H1 (cell line): ENCODE measurements at regions not wholly inside any gene's neighbourhood (a gene's known extent, or its start where the extent isn't known, plus 50 kb on each side); places are given as distances from the start of the nearest gene placed in this dataset.
A peak's percentile ranks its signal among the peaks of the same experiment; 100 is the strongest.

Experiments
- CTCF ChIA-PET: fragments of 300-600 bp; sonication (Branson Sonifier 250); formaldehyde crosslinking; loops from one replicate; lab custom pipeline; 2021; ENCODE audit not compliant: partially characterized antibody; lab: Charles Lee
- POLR2A ChIA-PET: fragments of 300-600 bp; sonication (Branson Sonifier 250); formaldehyde crosslinking; loops from one replicate; lab custom pipeline; 2021; ENCODE audit warnings: inconsistent platforms; ENCODE audit not compliant: partially characterized antibody; lab: Charles Lee
- DNase-seq, 2 experiments: peaks; one replicate each; pipeline versions ENCODE4 v3.0.0 to v3.0.0-alpha.2; 2010 to 2022; ENCODE audit warnings: low spot score in 2 of 2, low read depth in 1 of 2, mixed read lengths in 1 of 2
- FAIRE-seq: peaks from 2 replicates; lab custom pipeline; 2011; peaks lifted over from hg19 to GRCh38; lab: Jason Lieb, UNC
- H2AFZ ChIP-seq: 2 replicates; pipeline ENCODE4 v1.8.1; 2012; ENCODE audit warnings: low read length, inconsistent platforms
- H2AK5ac ChIP-seq: 2 replicates; pipeline ENCODE4 v1.6.1; 2013; ENCODE audit warnings: low read depth, low read length
- H2BK120ac ChIP-seq: replicated peaks from 2 replicates; pipeline ENCODE3; 2013; ENCODE audit warnings: low read depth, low read length, inconsistent platforms
- H2BK12ac ChIP-seq: 2 replicates; pipeline ENCODE4 v1.6.1; 2013; ENCODE audit warnings: low read depth, low read length
- H2BK15ac ChIP-seq: 2 replicates; pipeline ENCODE4 v1.6.1; 2013; ENCODE audit warnings: low read length
- H2BK20ac ChIP-seq: 2 replicates; pipeline ENCODE4 v1.6.1; 2013; ENCODE audit warnings: low read length
- H2BK5ac ChIP-seq: 2 replicates; pipeline ENCODE4 v1.6.1; 2013; ENCODE audit warnings: low read depth, low read length
- H3K14ac ChIP-seq: 2 replicates; pipeline ENCODE4 v1.6.1; 2013; ENCODE audit warnings: inconsistent platforms; ENCODE audit not compliant: insufficient read length
- H3K18ac ChIP-seq: 2 replicates; pipeline ENCODE4 v1.6.1; 2013; ENCODE audit warnings: low read length; ENCODE audit errors: extremely low read depth
- H3K23ac ChIP-seq: 2 replicates; pipeline ENCODE4 v1.6.1; 2013; ENCODE audit warnings: inconsistent platforms; ENCODE audit not compliant: insufficient read length
- H3K23me2 ChIP-seq: 2 replicates; pipeline ENCODE4 v1.6.1; 2013; ENCODE audit warnings: low read depth, low read length
- H3K27ac ChIP-seq: 2 replicates; pipeline ENCODE4 v1.6.1; 2011; ENCODE audit warnings: low read depth, low read length, inconsistent platforms
- H3K27me3 ChIP-seq, 4 experiments: replicated peaks in 1 of 4; 1 replicate in 1 of 4; 2 replicates in 3 of 4; pipeline versions ENCODE4 v1.6.1 to v1.8.1; 2011 to 2013; ENCODE audit warnings: low read length in 3 of 4, mild to moderate bottlenecking in 3 of 4, inconsistent platforms in 2 of 4, mixed read lengths in 2 of 4, moderate library complexity in 1 of 4; ENCODE audit not compliant: control insufficient read depth in 3 of 4, insufficient read depth in 3 of 4; ENCODE audit errors: extremely low read depth in 1 of 4
- H3K36me3 ChIP-seq, 4 experiments: 2 replicates each; pipeline versions ENCODE4 v1.6.1 to v1.8.1; 2011 to 2013; ENCODE audit warnings: mild to moderate bottlenecking in 4 of 4, low read length in 3 of 4, moderate library complexity in 2 of 4, control low read depth in 1 of 4, inconsistent platforms in 1 of 4; ENCODE audit not compliant: insufficient read depth in 4 of 4, control insufficient read depth in 2 of 4
- H3K4ac ChIP-seq: replicated peaks from 2 replicates; pipeline ENCODE3; 2013; ENCODE audit warnings: low read length, low read depth, mixed read lengths, inconsistent platforms; ENCODE audit not compliant: insufficient read length
- H3K4me1 ChIP-seq, 4 experiments: replicated peaks in 1 of 4; 1 replicate in 1 of 4; 2 replicates in 3 of 4; pipeline versions ENCODE4 v1.6.1 to v1.8.1; 2011 to 2013; ENCODE audit warnings: low read length in 3 of 4, inconsistent platforms in 2 of 4, mixed read lengths in 1 of 4; ENCODE audit not compliant: insufficient read depth in 4 of 4, control insufficient read depth in 3 of 4
- H3K4me2 ChIP-seq, 2 experiments: 2 replicates each; pipeline versions ENCODE4 v1.6.1 to v1.8.1; 2011 to 2013; ENCODE audit warnings: low read depth in 2 of 2, low read length in 2 of 2, control low read depth in 1 of 2, inconsistent platforms in 1 of 2, mild to moderate bottlenecking in 1 of 2; ENCODE audit not compliant: insufficient read depth in 1 of 2
- H3K4me3 ChIP-seq, 4 experiments: fragments of 200-600, 300-600 bp in 1 of 4; sonication (generic), shearing (Covaris generic), sonication (Bioruptor Twin) in 1 of 4; 2 replicates each; pipeline versions ENCODE4 v1.5.1 to v1.8.1; 2011 to 2016; ENCODE audit warnings: low read length in 4 of 4, low read depth in 3 of 4, control low read depth in 2 of 4, inconsistent platforms in 2 of 4, mild to moderate bottlenecking in 2 of 4, mixed read lengths in 1 of 4, moderate library complexity in 1 of 4; ENCODE audit not compliant: insufficient read depth in 2 of 4; ENCODE audit errors: extremely low read depth in 1 of 4
- H3K56ac ChIP-seq: replicated peaks from 2 replicates; pipeline ENCODE3; 2013; ENCODE audit warnings: low read depth, mild to moderate bottlenecking, mixed read lengths, low read length, inconsistent platforms; ENCODE audit not compliant: insufficient read length
- H3K79me1 ChIP-seq: 2 replicates; pipeline ENCODE4 v1.6.1; 2013; ENCODE audit warnings: low read depth, low read length, control low read depth
- H3K79me2 ChIP-seq, 2 experiments: 2 replicates each; pipeline versions ENCODE4 v1.6.1 to v1.8.1; 2012 to 2013; ENCODE audit warnings: low read length in 2 of 2, mild to moderate bottlenecking in 2 of 2, inconsistent platforms in 1 of 2; ENCODE audit not compliant: insufficient read depth in 2 of 2, control insufficient read depth in 1 of 2
- H3K9ac ChIP-seq, 4 experiments: replicated peaks in 1 of 4; 1 replicate in 1 of 4; 2 replicates in 3 of 4; pipeline versions ENCODE4 v1.6.1 to v1.8.1; 2011 to 2013; ENCODE audit warnings: low read depth in 3 of 4, low read length in 3 of 4, control low read depth in 2 of 4, mild to moderate bottlenecking in 2 of 4, moderate library complexity in 2 of 4, inconsistent platforms in 1 of 4; ENCODE audit errors: extremely low read depth in 1 of 4
- H3K9me3 ChIP-seq, 2 experiments: 2 replicates each; pipeline versions ENCODE4 v1.6.1 to v1.8.1; 2012 to 2013; ENCODE audit warnings: mild to moderate bottlenecking in 2 of 2, moderate library complexity in 2 of 2, control low read depth in 1 of 2, inconsistent platforms in 1 of 2, low read depth in 1 of 2, low read length in 1 of 2, mixed read lengths in 1 of 2; ENCODE audit not compliant: insufficient read depth in 2 of 2
- H4K20me1 ChIP-seq, 2 experiments: replicated peaks in 1 of 2; 2 replicates each; pipeline versions ENCODE3 to v1.8.1; 2011 to 2013; ENCODE audit warnings: inconsistent platforms in 2 of 2, low read length in 2 of 2, mild to moderate bottlenecking in 1 of 2; ENCODE audit not compliant: insufficient read depth in 2 of 2, control insufficient read depth in 1 of 2
- H4K5ac ChIP-seq: 2 replicates; pipeline ENCODE4 v1.6.1; 2013; ENCODE audit warnings: low read length, low read depth, mixed read lengths, inconsistent platforms; ENCODE audit not compliant: insufficient read length
- H4K8ac ChIP-seq: 2 replicates; pipeline ENCODE4 v1.8.0; 2013; ENCODE audit warnings: mild to moderate bottlenecking, moderate library complexity, low read length, inconsistent platforms; ENCODE audit not compliant: insufficient read depth; ENCODE audit errors: extremely low read depth
- H4K91ac ChIP-seq: replicated peaks from 2 replicates; pipeline ENCODE3; 2013; ENCODE audit warnings: low read length, mixed read lengths, inconsistent platforms; ENCODE audit not compliant: insufficient read length
- CBX5 ChIP-seq: fragments of 300-800, 300-1000 bp; sonication (generic); IDR thresholded peaks from 2 replicates; pipeline ENCODE4 v1.7.1; 2016; ENCODE audit warnings: antibody characterized with exemption, low read length, low read depth
- CEBPB ChIP-seq: IDR thresholded peaks from 2 replicates; pipeline ENCODE4 v1.6.1; 2012; ENCODE audit warnings: low read depth, low read length
- CHD2 ChIP-seq: IDR thresholded peaks from 2 replicates; pipeline ENCODE4 v1.6.1; 2012; ENCODE audit warnings: low read length, improper control_type of control experiment
- FOSL1 ChIP-seq: IDR thresholded peaks from 2 replicates; pipeline ENCODE4 v1.6.1; 2011; ENCODE audit warnings: mild to moderate bottlenecking, low read depth, low read length, moderate library complexity; ENCODE audit not compliant: insufficient read depth
- RAD21 ChIP-seq, 2 experiments: IDR thresholded peaks in 1 of 2; conservative IDR thresholded peaks in 1 of 2; 2 replicates each; pipeline ENCODE4 v1.6.1; 2011; ENCODE audit warnings: low read depth in 2 of 2, low read length in 2 of 2, improper control_type of control experiment in 1 of 2, inconsistent platforms in 1 of 2, mild to moderate bottlenecking in 1 of 2, moderate library complexity in 1 of 2
- TAF1 ChIP-seq: IDR thresholded peaks from 2 replicates; pipeline ENCODE4 v1.6.1; 2011; ENCODE audit warnings: mild to moderate bottlenecking, low read depth, low read length
- WGBS, 2 experiments: shearing (Covaris generic) in 1 of 2; methylation state at CpG; one replicate each; pipeline versions ENCODE4 v1.1.6 to v1.1.7; 2013 to 2015; ENCODE audit warnings: low lambda C conversion rate in 2 of 2, mixed read lengths in 2 of 2, inconsistent platforms in 1 of 2, low coverage in 1 of 2, missing lambda C conversion rate in 1 of 2; ENCODE audit not compliant: insufficient replicate concordance in 2 of 2, insufficient coverage in 1 of 2, insufficient read length in 1 of 2; ENCODE audit errors: extremely low coverage in 1 of 2, missing lambda C conversion rate in 1 of 2; 5-methylcytosine and 5-hydroxymethylcytosine counted together
- TF ChIP-seq, protein P1 (sequence below), 3 experiments: IDR thresholded peaks; 1 replicate in 2 of 3; 2 replicates in 1 of 3; pipeline versions ENCODE4 v1.5.1 to v1.6.1; 2011; ENCODE audit warnings: low read length in 3 of 3, mild to moderate bottlenecking in 3 of 3, inconsistent platforms in 2 of 3, low read depth in 1 of 3, moderate library complexity in 1 of 3; ENCODE audit not compliant: insufficient read depth in 1 of 3; ENCODE audit errors: control extremely low read depth in 1 of 3

DNA sequence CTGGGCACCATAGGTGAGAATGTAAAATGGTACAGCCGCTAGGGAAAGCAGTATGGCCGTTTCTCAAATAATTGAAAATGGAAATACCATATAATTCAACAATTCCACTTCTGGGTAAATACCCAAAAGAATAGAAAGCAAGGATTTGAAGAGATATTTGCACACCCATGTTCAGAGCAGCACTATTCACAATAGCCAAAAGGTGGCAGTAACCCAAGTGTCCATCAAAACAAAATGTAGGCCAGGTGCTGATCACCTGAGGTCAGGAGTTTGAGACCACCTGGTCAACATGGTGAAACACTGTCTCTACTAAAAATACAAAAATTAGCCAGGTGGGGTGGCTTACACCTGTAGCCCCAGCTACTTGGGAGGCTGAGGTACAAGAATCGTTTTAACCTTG is 62.1 kb downstream of the OLIG1 start:
- Histone ChIP-seq H3K4me2 (no peak overlapping the region), H2BK12ac (no peak overlapping the region), H2BK5ac (no peak overlapping the region), H4K5ac (no peak overlapping the region), H3K79me1 (no peaks in the 10 kb centered on the region), H3K4me3 (no peak overlapping the region), H2AFZ (no peak overlapping the region), H3K27me3 (peaks cover 0 to 5% (median 1%) of the 10 kb centered on the region in 4 experiments; a peak in 4 of 7 replicates), H2BK15ac (no peak overlapping the region), H3K23ac (no peak overlapping the region), H3K36me3 (no peaks in the 10 kb centered on the region), H2BK20ac (no peak overlapping the region), H3K23me2 (no peaks in the 10 kb centered on the region), H3K79me2 (no peaks in the 10 kb centered on the region), H4K20me1 (no peaks in the 10 kb centered on the region), H3K4ac (no peak overlapping the region), H3K18ac (no peak overlapping the region), H3K27ac (no peak overlapping the region), H4K91ac (no peak overlapping the region), H3K56ac (no peak overlapping the region), H3K14ac (no peak overlapping the region), H2AK5ac (no peak overlapping the region), H4K8ac (no peak overlapping the region), H3K9me3 (no peaks in the 10 kb centered on the region), H2BK120ac (no peak overlapping the region), H3K9ac (no peak overlapping the region), H3K4me1 (peaks cover 2 to 13% (median 7%) of the 10 kb centered on the region in 4 experiments; a peak in 6 of 7 replicates)
- WGBS, 2 experiments: 78% methylated on average over 3 of the region's 3 CpGs; no CpG with 5 or more reads in 1 of the 2 experiments
- FAIRE-seq (no peak), DNase-seq (no peak)
- TF ChIP-seq, protein P1, sequence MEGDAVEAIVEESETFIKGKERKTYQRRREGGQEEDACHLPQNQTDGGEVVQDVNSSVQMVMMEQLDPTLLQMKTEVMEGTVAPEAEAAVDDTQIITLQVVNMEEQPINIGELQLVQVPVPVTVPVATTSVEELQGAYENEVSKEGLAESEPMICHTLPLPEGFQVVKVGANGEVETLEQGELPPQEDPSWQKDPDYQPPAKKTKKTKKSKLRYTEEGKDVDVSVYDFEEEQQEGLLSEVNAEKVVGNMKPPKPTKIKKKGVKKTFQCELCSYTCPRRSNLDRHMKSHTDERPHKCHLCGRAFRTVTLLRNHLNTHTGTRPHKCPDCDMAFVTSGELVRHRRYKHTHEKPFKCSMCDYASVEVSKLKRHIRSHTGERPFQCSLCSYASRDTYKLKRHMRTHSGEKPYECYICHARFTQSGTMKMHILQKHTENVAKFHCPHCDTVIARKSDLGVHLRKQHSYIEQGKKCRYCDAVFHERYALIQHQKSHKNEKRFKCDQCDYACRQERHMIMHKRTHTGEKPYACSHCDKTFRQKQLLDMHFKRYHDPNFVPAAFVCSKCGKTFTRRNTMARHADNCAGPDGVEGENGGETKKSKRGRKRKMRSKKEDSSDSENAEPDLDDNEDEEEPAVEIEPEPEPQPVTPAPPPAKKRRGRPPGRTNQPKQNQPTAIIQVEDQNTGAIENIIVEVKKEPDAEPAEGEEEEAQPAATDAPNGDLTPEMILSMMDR (IDR thresholded peaks at IDR 0.05; ENCODE audit: control extremely low read depth in 1 of 3, insufficient read depth in 1 of 3, low read depth in 1 of 3, low read length in 3 of 3): peak in 1 of 3 experiments; percentile 28; a peak in 1 of 4 replicates
- no peak for TF ChIP-seq FOSL1
- no peak for TF ChIP-seq CEBPB
- TF ChIP-seq CHD2: no peak
- 0 out of 4 replicates have a peak, but pooled peaks have one; percentile 7 to 16 for TF ChIP-seq RAD21 (IDR thresholded peaks at IDR 0.05 in 1 of 2, conservative IDR thresholded peaks at IDR 0.05 in 1 of 2; ENCODE audit: low read depth in 2 of 2, low read length in 2 of 2)
- TF ChIP-seq TAF1: no peak
- TF ChIP-seq CBX5: no peak
- POLR2A ChIA-PET: no interaction called here
- CTCF ChIA-PET: interaction anchor here (0.6 to 2.1 kb wide), 19 partner anchors 9 to 306 kb away, joined by 3 to 8 read pairs (median 3); no protein-coding TSS in a partner anchor
